ENCODE measurements at regions not wholly inside any gene's neighbourhood (a gene's known extent, or its start where the extent isn't known, plus 50 kb on each side); places are given as distances from the start of the nearest gene placed in this dataset.

GRCh38 chr11:134837887-134838232 lies 425.8 kb upstream of the B3GAT1 start:
- Histone ChIP-seq H3K4me2 (ENCODE audit: extremely low read depth, insufficient read depth, low read length) (no peak overlapping the region), H2AFZ (ENCODE audit: low read length) (no peak overlapping the region), H3K27me3 (ENCODE audit: control insufficient read depth, insufficient read depth, low read length) (no peaks in the 10 kb centered on the region), H3K9me3 (ENCODE audit: control insufficient read depth, insufficient read depth, low read depth, low read length) (no peaks in the 10 kb centered on the region), H4K20me1 (ENCODE audit: control insufficient read depth, extremely low read depth, insufficient read depth, low read length) (no peaks in the 10 kb centered on the region), H3K79me2 (ENCODE audit: control insufficient read depth, insufficient read depth, low read length) (no peaks in the 10 kb centered on the region), H3K36me3 (ENCODE audit: control insufficient read depth, insufficient read depth, low read length) (no peaks in the 10 kb centered on the region), H3K27ac (ENCODE audit: insufficient read depth, low read length) (no peak overlapping the region), H3K4me1 (ENCODE audit: control insufficient read depth, extremely low read depth, insufficient read depth, low read length) (no peaks in the 10 kb centered on the region), H3K4me3 (replicated peaks in 1 of 4; ENCODE audit: control extremely low read depth in 1 of 4, insufficient read depth in 1 of 4, low read depth in 3 of 4, low read length in 4 of 4) (no peak overlapping the region), H3K9ac (ENCODE audit: insufficient read depth, low read length) (no peak overlapping the region)
- DNase-seq (ENCODE audit: low read depth in 2 of 2), result no peak
- TF ChIP-seq, protein P1, sequence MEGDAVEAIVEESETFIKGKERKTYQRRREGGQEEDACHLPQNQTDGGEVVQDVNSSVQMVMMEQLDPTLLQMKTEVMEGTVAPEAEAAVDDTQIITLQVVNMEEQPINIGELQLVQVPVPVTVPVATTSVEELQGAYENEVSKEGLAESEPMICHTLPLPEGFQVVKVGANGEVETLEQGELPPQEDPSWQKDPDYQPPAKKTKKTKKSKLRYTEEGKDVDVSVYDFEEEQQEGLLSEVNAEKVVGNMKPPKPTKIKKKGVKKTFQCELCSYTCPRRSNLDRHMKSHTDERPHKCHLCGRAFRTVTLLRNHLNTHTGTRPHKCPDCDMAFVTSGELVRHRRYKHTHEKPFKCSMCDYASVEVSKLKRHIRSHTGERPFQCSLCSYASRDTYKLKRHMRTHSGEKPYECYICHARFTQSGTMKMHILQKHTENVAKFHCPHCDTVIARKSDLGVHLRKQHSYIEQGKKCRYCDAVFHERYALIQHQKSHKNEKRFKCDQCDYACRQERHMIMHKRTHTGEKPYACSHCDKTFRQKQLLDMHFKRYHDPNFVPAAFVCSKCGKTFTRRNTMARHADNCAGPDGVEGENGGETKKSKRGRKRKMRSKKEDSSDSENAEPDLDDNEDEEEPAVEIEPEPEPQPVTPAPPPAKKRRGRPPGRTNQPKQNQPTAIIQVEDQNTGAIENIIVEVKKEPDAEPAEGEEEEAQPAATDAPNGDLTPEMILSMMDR (conservative IDR thresholded peaks at IDR 0.05 in 1 of 2, IDR thresholded peaks at IDR 0.05 in 1 of 2; ENCODE audit: low read depth in 1 of 2, low read length in 2 of 2), result no peak
- no peak for TF ChIP-seq EZH2 (IDR thresholded peaks at IDR 0.05; ENCODE audit: low read length, missing control alignments)

DNA sequence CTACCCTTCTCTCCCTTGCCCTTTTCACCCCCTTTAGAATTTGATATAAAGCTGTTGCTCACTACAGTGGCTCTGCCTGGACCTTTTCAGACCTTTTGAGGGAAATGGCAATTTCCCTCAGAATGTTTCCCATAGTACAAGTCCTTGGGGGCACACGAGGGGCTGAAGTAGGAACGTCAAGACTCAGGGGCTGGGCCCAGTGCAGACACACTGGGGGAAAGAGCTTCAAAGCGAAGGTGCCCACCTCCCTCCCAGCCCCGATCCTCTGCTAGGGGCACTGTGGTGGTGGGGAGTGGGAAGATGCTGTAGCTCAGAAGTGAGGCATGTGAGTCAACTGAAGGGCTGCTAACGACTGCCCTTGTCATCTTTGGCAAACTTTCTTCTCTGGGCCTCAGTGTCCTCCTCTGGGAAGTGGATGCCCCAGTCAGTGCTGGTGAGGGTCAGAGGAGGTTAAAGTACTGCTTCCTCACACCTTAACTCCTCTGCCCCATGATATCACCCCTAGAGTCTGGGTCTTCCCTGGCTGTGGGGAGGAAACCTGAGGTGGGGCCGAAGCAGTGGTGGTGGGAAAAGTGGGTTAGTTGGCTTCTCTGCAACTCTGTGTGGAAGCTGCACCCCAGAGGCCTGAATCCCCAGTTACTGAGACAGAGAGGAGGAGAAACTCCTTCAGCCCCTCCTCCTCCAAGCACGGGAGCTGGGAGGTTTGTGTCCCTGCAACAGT lies 425.3 kb upstream of the B3GAT1 start:
- DNase-seq (ENCODE audit: low read depth in 2 of 2), result no peak
- no peaks in the 10 kb centered on the region for H3K9me3 ChIP-seq (ENCODE audit: control insufficient read depth, insufficient read depth, low read depth, low read length)
- TF ChIP-seq, protein P1 (conservative IDR thresholded peaks at IDR 0.05 in 1 of 2, IDR thresholded peaks at IDR 0.05 in 1 of 2; ENCODE audit: low read depth in 1 of 2, low read length in 2 of 2), result no peak
- TF ChIP-seq EZH2 (IDR thresholded peaks at IDR 0.05; ENCODE audit: low read length, missing control alignments), result no peak

GRCh38 chr11:134836561-134836960 lies 424.5 kb upstream of the B3GAT1 start:
- Histone ChIP-seq H3K27ac (ENCODE audit: insufficient read depth, low read length) (no peak overlapping the region), H3K9me3 (ENCODE audit: control insufficient read depth, insufficient read depth, low read depth, low read length) (no peaks in the 10 kb centered on the region), H3K9ac (ENCODE audit: insufficient read depth, low read length) (no peak overlapping the region), H3K4me1 (ENCODE audit: control insufficient read depth, extremely low read depth, insufficient read depth, low read length) (no peaks in the 10 kb centered on the region), H3K4me3 (replicated peaks in 1 of 4; ENCODE audit: control extremely low read depth in 1 of 4, insufficient read depth in 1 of 4, low read depth in 3 of 4, low read length in 4 of 4) (no peak overlapping the region), H4K20me1 (ENCODE audit: control insufficient read depth, extremely low read depth, insufficient read depth, low read length) (no peaks in the 10 kb centered on the region), H2AFZ (ENCODE audit: low read length) (no peak overlapping the region), H3K79me2 (ENCODE audit: control insufficient read depth, insufficient read depth, low read length) (no peaks in the 10 kb centered on the region), H3K27me3 (ENCODE audit: control insufficient read depth, insufficient read depth, low read length) (no peaks in the 10 kb centered on the region), H3K36me3 (ENCODE audit: control insufficient read depth, insufficient read depth, low read length) (no peaks in the 10 kb centered on the region), H3K4me2 (ENCODE audit: extremely low read depth, insufficient read depth, low read length) (no peak overlapping the region)
- DNase-seq (ENCODE audit: low read depth in 2 of 2), result no peak
- TF ChIP-seq EZH2 (IDR thresholded peaks at IDR 0.05; ENCODE audit: low read length, missing control alignments), result no peak
- TF ChIP-seq, protein P1 (conservative IDR thresholded peaks at IDR 0.05 in 1 of 2, IDR thresholded peaks at IDR 0.05 in 1 of 2; ENCODE audit: low read depth in 1 of 2, low read length in 2 of 2), result no peak

More for the DNA sequence above, 425.3 kb upstream of the B3GAT1 start:
- Histone ChIP-seq H3K27ac (ENCODE audit: insufficient read depth, low read length) (no peak overlapping the region), H3K4me1 (ENCODE audit: control insufficient read depth, extremely low read depth, insufficient read depth, low read length) (no peaks in the 10 kb centered on the region), H4K20me1 (ENCODE audit: control insufficient read depth, extremely low read depth, insufficient read depth, low read length) (no peaks in the 10 kb centered on the region), H3K4me2 (ENCODE audit: extremely low read depth, insufficient read depth, low read length) (no peak overlapping the region), H3K27me3 (ENCODE audit: control insufficient read depth, insufficient read depth, low read length) (no peaks in the 10 kb centered on the region), H3K36me3 (ENCODE audit: control insufficient read depth, insufficient read depth, low read length) (no peaks in the 10 kb centered on the region), H3K4me3 (replicated peaks in 1 of 4; ENCODE audit: control extremely low read depth in 1 of 4, insufficient read depth in 1 of 4, low read depth in 3 of 4, low read length in 4 of 4) (no peak overlapping the region), H3K9ac (ENCODE audit: insufficient read depth, low read length) (no peak overlapping the region), H2AFZ (ENCODE audit: low read length) (no peak overlapping the region), H3K79me2 (ENCODE audit: control insufficient read depth, insufficient read depth, low read length) (no peaks in the 10 kb centered on the region)
